Activated CD8-positive, alpha-beta memory T cell treated with anti-CD3 and anti-CD28 coated beads, Interleukin-2, amount 10 ng/mL, durations not matched to agents 7 days and 5 days (primary cell): ENCODE measurements at regions not wholly inside any gene's neighbourhood (a gene's known extent, or its start where the extent isn't known, plus 50 kb on each side); places are given as distances from the start of the nearest gene placed in this dataset.
"Not testable (repeated sequence)": the region's sequence is repeated elsewhere in the genome, so short reads cannot be mapped to it uniquely, and the experiment has no call there.

ENCODE experiments used
- ATAC-seq: fragments of 150-1000 bp; cut with Tn5 transposase; one replicate; pipeline ENCODE4 v1.10.0; 2021; ENCODE audit warnings: moderate library complexity
- CTCF ChIA-PET: fragments of 350-600 bp; sonication (Branson Sonifier 250); formaldehyde crosslinking; loops from one replicate; lab custom pipeline; 2021; ENCODE audit warnings: antibody characterized with exemption; lab: Charles Lee
- DNase-seq: peaks from one replicate; pipeline ENCODE4 v3.0.0-alpha.2; 2020
- H3K27ac Mint-ChIP-seq: one replicate; pipeline ENCODE4 v1.8.0; 2021; ENCODE audit warnings: mild to moderate bottlenecking, mixed read lengths
- H3K27me3 Mint-ChIP-seq: one replicate; pipeline ENCODE4 v1.8.0; 2021; ENCODE audit warnings: mixed read lengths
- H3K36me3 Mint-ChIP-seq: one replicate; pipeline ENCODE4 v1.8.0; 2021; ENCODE audit warnings: mild to moderate bottlenecking, mixed read lengths
- H3K4me1 Mint-ChIP-seq: one replicate; pipeline ENCODE4 v1.8.0; 2021; ENCODE audit warnings: mixed read lengths
- H3K4me3 Mint-ChIP-seq: one replicate; pipeline ENCODE4 v1.8.0; 2021; ENCODE audit warnings: mild to moderate bottlenecking, moderate library complexity, mixed read lengths
- H3K9me3 Mint-ChIP-seq: one replicate; pipeline ENCODE4 v1.8.0; 2022; ENCODE audit warnings: low read depth, mixed read lengths

GRCh38 chr12:90712671-90713070 lies 242.3 kb downstream of the CCER1 start:
- Mint-ChIP-seq H3K9me3 (no peaks in the 10 kb centered on the region), H3K27me3 (no peaks in the 10 kb centered on the region), H3K27ac (no peak overlapping the region), H3K4me3 (no peak overlapping the region), H3K4me1 (no peaks in the 10 kb centered on the region), H3K36me3 (no peaks in the 10 kb centered on the region)
- CTCF ChIA-PET, result no interaction called here
- no peak for ATAC-seq
- DNase-seq, result no peak

- Mint-ChIP-seq H3K36me3 (no peaks in the 10 kb centered on the region), H3K4me3 (no peak overlapping the region), H3K9me3 (no peaks in the 10 kb centered on the region), H3K4me1 (no peaks in the 10 kb centered on the region), H3K27me3 (no peaks in the 10 kb centered on the region), H3K27ac (no peak overlapping the region)
- ATAC-seq (no peak), DNase-seq (no peak)
- CTCF ChIA-PET, result no interaction called here
These were observed 244.3 kb downstream of the CCER1 start for GRCh38 chr12:90710711-90711110.

- no peaks in the 10 kb centered on the region for H3K27me3 Mint-ChIP-seq
- no peaks in the 10 kb centered on the region for H3K4me1 Mint-ChIP-seq
- H3K4me3 Mint-ChIP-seq, result no peak overlapping the region
- H3K27ac Mint-ChIP-seq, result no peak overlapping the region
- no peaks in the 10 kb centered on the region for H3K36me3 Mint-ChIP-seq
- ATAC-seq (no peak), DNase-seq (no peak)
- no peaks in the 10 kb centered on the region for H3K9me3 Mint-ChIP-seq
- CTCF ChIA-PET, result no interaction called here
These were observed 248.9 kb downstream of the CCER1 start for GRCh38 chr12:90706036-90706435.

GRCh38 chr12:90695415-90695814 lies 259.6 kb downstream of the CCER1 start:
- Mint-ChIP-seq H3K36me3 (no peaks in the 10 kb centered on the region), H3K4me1 (no peaks in the 10 kb centered on the region), H3K27me3 (no peaks in the 10 kb centered on the region), H3K4me3 (no peak overlapping the region), H3K27ac (no peak overlapping the region), H3K9me3 (no peaks in the 10 kb centered on the region)
- DNase-seq, result no peak
- CTCF ChIA-PET, result no interaction called here
- ATAC-seq, result no peak

- CTCF ChIA-PET, result no interaction called here
- Mint-ChIP-seq H3K27me3 (no peaks in the 10 kb centered on the region), H3K9me3 (peaks cover 2% of the 10 kb centered on the region), H3K4me3 (no peak overlapping the region), H3K4me1 (no peaks in the 10 kb centered on the region), H3K27ac (no peak overlapping the region), H3K36me3 (no peaks in the 10 kb centered on the region)
- ATAC-seq (no peak), DNase-seq (no peak)
These were observed 264.9 kb downstream of the CCER1 start for GRCh38 chr12:90690120-90690519.

- H3K27me3 Mint-ChIP-seq, H3K4me1 Mint-ChIP-seq, H3K36me3 Mint-ChIP-seq, ATAC-seq, H3K27ac Mint-ChIP-seq, H3K4me3 Mint-ChIP-seq, CTCF ChIA-PET, H3K9me3 Mint-ChIP-seq, DNase-seq: not testable (repeated sequence)
These were observed 267.3 kb downstream of the CCER1 start for GRCh38 chr12:90687682-90688081.

- Mint-ChIP-seq H3K27ac (no peak overlapping the region), H3K4me1 (no peaks in the 10 kb centered on the region), H3K9me3 (peaks cover 2% of the 10 kb centered on the region), H3K27me3 (no peaks in the 10 kb centered on the region), H3K4me3 (no peak overlapping the region), H3K36me3 (no peaks in the 10 kb centered on the region)
- no peak for ATAC-seq
- CTCF ChIA-PET, result no interaction called here
- no peak for DNase-seq
These were observed 271.1 kb downstream of the CCER1 start for GRCh38 chr12:90683871-90684270.

- no peaks in the 10 kb centered on the region for H3K36me3 Mint-ChIP-seq
- CTCF ChIA-PET, result no interaction called here
- H3K4me3 Mint-ChIP-seq, result no peak overlapping the region
- H3K4me1 Mint-ChIP-seq, result no peaks in the 10 kb centered on the region
- H3K27me3 Mint-ChIP-seq, result no peaks in the 10 kb centered on the region
- no peak overlapping the region for H3K27ac Mint-ChIP-seq
- ATAC-seq (no peak), DNase-seq (no peak)
- peaks cover 2% of the 10 kb centered on the region for H3K9me3 Mint-ChIP-seq
These were observed 272.6 kb downstream of the CCER1 start for GRCh38 chr12:90682398-90682797.

- Mint-ChIP-seq H3K36me3 (no peaks in the 10 kb centered on the region), H3K4me3 (no peak overlapping the region), H3K27me3 (no peaks in the 10 kb centered on the region), H3K9me3 (no peaks in the 10 kb centered on the region), H3K4me1 (no peaks in the 10 kb centered on the region), H3K27ac (no peak overlapping the region)
- no peak for DNase-seq
- ATAC-seq, result no peak
- CTCF ChIA-PET, result no interaction called here
These were observed 275.3 kb downstream of the CCER1 start for GRCh38 chr12:90679674-90680073.

- CTCF ChIA-PET, result no interaction called here
- Mint-ChIP-seq H3K4me3 (no peak overlapping the region), H3K27me3 (no peaks in the 10 kb centered on the region), H3K36me3 (no peaks in the 10 kb centered on the region), H3K9me3 (no peaks in the 10 kb centered on the region), H3K27ac (no peak overlapping the region), H3K4me1 (no peaks in the 10 kb centered on the region)
- ATAC-seq (no peak), DNase-seq (no peak)
These were observed 277.4 kb downstream of the CCER1 start for GRCh38 chr12:90677552-90677951.

GRCh38 chr12:90677055-90677454 lies 277.9 kb downstream of the CCER1 start:
- Mint-ChIP-seq H3K36me3 (no peaks in the 10 kb centered on the region), H3K27me3 (no peaks in the 10 kb centered on the region), H3K9me3 (no peaks in the 10 kb centered on the region), H3K4me1 (no peaks in the 10 kb centered on the region), H3K27ac (no peak overlapping the region), H3K4me3 (no peak overlapping the region)
- DNase-seq, result no peak
- no peak for ATAC-seq
- CTCF ChIA-PET, result no interaction called here

- H3K4me3 Mint-ChIP-seq, result no peak overlapping the region
- no peak for DNase-seq
- no peaks in the 10 kb centered on the region for H3K36me3 Mint-ChIP-seq
- no peaks in the 10 kb centered on the region for H3K27me3 Mint-ChIP-seq
- no peaks in the 10 kb centered on the region for H3K9me3 Mint-ChIP-seq
- H3K27ac Mint-ChIP-seq, result no peak overlapping the region
- CTCF ChIA-PET, result no interaction called here
- ATAC-seq, result no peak
- no peaks in the 10 kb centered on the region for H3K4me1 Mint-ChIP-seq
These were observed 279.9 kb downstream of the CCER1 start for GRCh38 chr12:90675106-90675505.

GRCh38 chr12:90672081-90672480 lies 282.9 kb downstream of the CCER1 start:
- no peaks in the 10 kb centered on the region for H3K27me3 Mint-ChIP-seq
- no peaks in the 10 kb centered on the region for H3K4me1 Mint-ChIP-seq
- CTCF ChIA-PET, result no interaction called here
- H3K27ac Mint-ChIP-seq, result no peak overlapping the region
- H3K4me3 Mint-ChIP-seq, result no peak overlapping the region
- H3K36me3 Mint-ChIP-seq, result no peaks in the 10 kb centered on the region
- DNase-seq (no peak), ATAC-seq (no peak)
- no peaks in the 10 kb centered on the region for H3K9me3 Mint-ChIP-seq

- H3K4me1 Mint-ChIP-seq, H3K9me3 Mint-ChIP-seq, DNase-seq, H3K4me3 Mint-ChIP-seq, ATAC-seq, H3K27me3 Mint-ChIP-seq, CTCF ChIA-PET, H3K27ac Mint-ChIP-seq, H3K36me3 Mint-ChIP-seq: not testable (repeated sequence)
These were observed 291.0 kb downstream of the CCER1 start for GRCh38 chr12:90663949-90664348.

GRCh38 chr12:90659060-90659459 lies 295.9 kb downstream of the CCER1 start:
- H3K9me3 Mint-ChIP-seq, result no peaks in the 10 kb centered on the region
- CTCF ChIA-PET, result no interaction called here
- no peak overlapping the region for H3K4me3 Mint-ChIP-seq
- no peaks in the 10 kb centered on the region for H3K4me1 Mint-ChIP-seq
- no peaks in the 10 kb centered on the region for H3K36me3 Mint-ChIP-seq
- ATAC-seq (no peak), DNase-seq (no peak)
- H3K27me3 Mint-ChIP-seq, result no peaks in the 10 kb centered on the region
- H3K27ac Mint-ChIP-seq, result no peak overlapping the region
